ENCODE measurements at regions not wholly inside any gene's neighbourhood (a gene's known extent, or its start where the extent isn't known, plus 50 kb on each side); places are given as distances from the start of the nearest gene placed in this dataset.

GRCh38 chr16:26742040-26742439, 324.7 kb upstream of the C16orf82 start:
- H3K27ac ChIP-seq (ENCODE audit: extremely low read depth, low read depth, low read length) = no peak overlapping the region
- ChIA-PET POLR2A (interaction anchor here (1.0 kb wide), 1 partner anchor 13 kb away, joined by 3 read pairs; no protein-coding TSS in a partner anchor), CTCF (ENCODE audit: low intra/inter-chr PET ratio) (no interaction called here)
- intact Hi-C loops (cut with micrococcal nuclease) (no loop called here), in situ Hi-C loops (cut with MboI) (no loop called here)
- H3K79me2 ChIP-seq (ENCODE audit: control insufficient read depth, insufficient read depth, low read length) = no peaks in the 10 kb centered on the region
- H3K4me1 ChIP-seq (replicated peaks in 1 of 2; ENCODE audit: control insufficient read depth in 2 of 2, insufficient read depth in 2 of 2, low read length in 2 of 2) = no peaks in the 10 kb centered on the region
- no TSS peak for BruUV-seq (replicated peaks)
- H3K27me3 ChIP-seq (ENCODE audit: control insufficient read depth in 2 of 2, insufficient read depth in 2 of 2, low read length in 2 of 2) = no peaks in the 10 kb centered on the region
- no peak overlapping the region for H2AFZ ChIP-seq (ENCODE audit: low read depth, low read length)
- H4K20me1 ChIP-seq (replicated peaks; ENCODE audit: control insufficient read depth, insufficient read depth, low read length) = no peaks in the 10 kb centered on the region
- no peak overlapping the region for H3K4me2 ChIP-seq (ENCODE audit: insufficient read depth, low read length)
- FAIRE-seq (no peak), ATAC-seq (no peak), DNase-seq (ENCODE audit: extremely low read depth in 1 of 4, low spot score in 3 of 4) (no peak)
- TF ChIP-seq RFX7 (CRISPR knock-in tag; IDR thresholded peaks at IDR 0.05) = no peak
- TF ChIP-seq LEF1 (IDR thresholded peaks at IDR 0.05) = no peak
- no peak for TF ChIP-seq BRD9 (IDR thresholded peaks at IDR 0.05; ENCODE audit: low read depth, partially characterized antibody)
- no peak for TF ChIP-seq ZSCAN29 (IDR thresholded peaks at IDR 0.05)
- TF ChIP-seq EWSR1 (IDR thresholded peaks at IDR 0.05; ENCODE audit: borderline replicate concordance, low read depth, partially characterized antibody) = no peak
- no peak for TF ChIP-seq SIRT6 (IDR thresholded peaks at IDR 0.05; ENCODE audit: low read depth, low read length)
- no peaks in the 10 kb centered on the region for H3K9me3 ChIP-seq (replicated peaks; ENCODE audit: control insufficient read depth, insufficient read depth, low read depth, low read length)
- H3K36me3 ChIP-seq (ENCODE audit: control insufficient read depth, insufficient read depth, low read length) = no peaks in the 10 kb centered on the region
- WGBS (ENCODE audit: insufficient coverage, low coverage, missing lambda C conversion rate) = 0% methylated on average over 2 of the region's 2 CpGs
- H3K4me3 ChIP-seq = no peak overlapping the region
- H3K9ac ChIP-seq (ENCODE audit: insufficient read depth in 1 of 2, low read depth in 2 of 2, low read length in 2 of 2) = no peak overlapping the region
- no peaks in the 10 kb centered on the region for H3K9me1 ChIP-seq (ENCODE audit: control insufficient read depth, insufficient read depth, low read length)

- intact Hi-C loops (cut with micrococcal nuclease) = no loop called here
- Histone ChIP-seq H3K27ac (ENCODE audit: extremely low read depth, low read depth, low read length) (no peak overlapping the region), H3K9me1 (ENCODE audit: control insufficient read depth, insufficient read depth, low read length) (no peaks in the 10 kb centered on the region), H3K4me1 (replicated peaks in 1 of 2; ENCODE audit: control insufficient read depth in 2 of 2, insufficient read depth in 2 of 2, low read length in 2 of 2) (no peaks in the 10 kb centered on the region), H3K4me2 (ENCODE audit: insufficient read depth, low read length) (no peak overlapping the region), H3K36me3 (ENCODE audit: control insufficient read depth, insufficient read depth, low read length) (no peaks in the 10 kb centered on the region), H4K20me1 (replicated peaks; ENCODE audit: control insufficient read depth, insufficient read depth, low read length) (no peaks in the 10 kb centered on the region), H2AFZ (ENCODE audit: low read depth, low read length) (no peak overlapping the region), H3K27me3 (ENCODE audit: control insufficient read depth in 2 of 2, insufficient read depth in 2 of 2, low read length in 2 of 2) (no peaks in the 10 kb centered on the region), H3K4me3 (no peak overlapping the region), H3K9me3 (replicated peaks; ENCODE audit: control insufficient read depth, insufficient read depth, low read depth, low read length) (no peaks in the 10 kb centered on the region), H3K79me2 (ENCODE audit: control insufficient read depth, insufficient read depth, low read length) (no peaks in the 10 kb centered on the region), H3K9ac (ENCODE audit: insufficient read depth in 1 of 2, low read depth in 2 of 2, low read length in 2 of 2) (no peak overlapping the region)
- no peak for FAIRE-seq
- ChIA-PET CTCF (ENCODE audit: low intra/inter-chr PET ratio) (no interaction called here), POLR2A (no interaction called here)
- 0% methylated on average over 5 of the region's 5 CpGs for WGBS (ENCODE audit: insufficient coverage, low coverage, missing lambda C conversion rate)
- in situ Hi-C loops (cut with MboI) = no loop called here
- ATAC-seq = no peak
- no peak for DNase-seq (ENCODE audit: extremely low read depth in 1 of 4, low spot score in 3 of 4)
- no TSS peak for BruUV-seq (replicated peaks)
- TF ChIP-seq TRIM25 (IDR thresholded peaks at IDR 0.05; ENCODE audit: borderline replicate concordance) (no peak), PKNOX1 (IDR thresholded peaks at IDR 0.05) (no peak), ZNF263 (CRISPR knock-in tag; IDR thresholded peaks at IDR 0.05; ENCODE audit: borderline replicate concordance) (no peak), MAFF (IDR thresholded peaks at IDR 0.05; ENCODE audit: low read length) (no peak), ZNF239 (CRISPR knock-in tag; IDR thresholded peaks at IDR 0.05) (no peak), ZBTB7A (IDR thresholded peaks at IDR 0.05; ENCODE audit: borderline replicate concordance, control insufficient read depth, low read depth, low read length) (no peak), E2F1 (CRISPR knock-in tag; IDR thresholded peaks at IDR 0.05) (no peak), MEF2D (tag; conservative IDR thresholded peaks at IDR 0.05; ENCODE audit: low read depth) (no peak)
Measured at GRCh38 chr16:26744430-26744829, 322.3 kb upstream of the C16orf82 start.
